SKM-1 (cell line): ENCODE measurements at regions not wholly inside any gene's neighbourhood (a gene's known extent, or its start where the extent isn't known, plus 50 kb on each side); places are given as distances from the start of the nearest gene placed in this dataset.

ENCODE experiments used
- DNase-seq: peaks from one replicate; lab custom pipeline; 2025; ENCODE audit not compliant: unreplicated experiment; lab: John Stamatoyannopoulos, UW

- DNase-seq = no peak
Observed at GRCh38 chr14:98444077-98444476, 827.9 kb downstream of the BCL11B start.

GRCh38 chr14:98445718-98446117, 826.3 kb downstream of the BCL11B start:
- DNase-seq = no peak

GRCh38 chr14:98446508-98446907, 825.5 kb downstream of the BCL11B start:
- no peak for DNase-seq

GRCh38 chr14:98456231-98456630, 815.8 kb downstream of the BCL11B start:
- no peak for DNase-seq

- DNase-seq = no peak
Observed at GRCh38 chr14:98458702-98459101, 813.3 kb downstream of the BCL11B start.

- no peak for DNase-seq
Observed at GRCh38 chr14:98462908-98463307, 809.1 kb downstream of the BCL11B start.

GRCh38 chr14:98466807-98467206, 805.2 kb downstream of the BCL11B start:
- no peak for DNase-seq

GRCh38 chr14:98470663-98471062, 801.3 kb downstream of the BCL11B start:
- DNase-seq = no peak

GRCh38 chr14:98474900-98475299, 797.1 kb downstream of the BCL11B start:
- DNase-seq = no peak

- no peak for DNase-seq
Observed at GRCh38 chr14:98477935-98478334, 794.1 kb downstream of the BCL11B start.

- DNase-seq = no peak
Observed at GRCh38 chr14:98489115-98489514, 782.9 kb downstream of the BCL11B start.

GRCh38 chr14:98494582-98494981, 777.4 kb downstream of the BCL11B start:
- no peak for DNase-seq

GRCh38 chr14:98498019-98498885, 773.7 kb downstream of the BCL11B start:
- DNase-seq = no peak

GRCh38 chr14:98501335-98501734, 770.7 kb downstream of the BCL11B start:
- DNase-seq = no peak

- DNase-seq = no peak
Observed at GRCh38 chr14:98501836-98502235, 770.2 kb downstream of the BCL11B start.

- DNase-seq = no peak
Observed at GRCh38 chr14:98503086-98503815, 768.7 kb downstream of the BCL11B start.

- no peak for DNase-seq
Observed at GRCh38 chr14:98507264-98507663, 764.7 kb downstream of the BCL11B start.

- no peak for DNase-seq
Observed at GRCh38 chr14:98510392-98510791, 761.6 kb downstream of the BCL11B start.

- DNase-seq = no peak
Observed at GRCh38 chr14:98512501-98513251, 759.3 kb downstream of the BCL11B start.

GRCh38 chr14:98513558-98513957, 758.4 kb downstream of the BCL11B start:
- DNase-seq = no peak

- DNase-seq = no peak
Observed at GRCh38 chr14:98514016-98514415, 758.0 kb downstream of the BCL11B start.

- DNase-seq = no peak
Observed at GRCh38 chr14:98536256-98536655, 735.7 kb downstream of the BCL11B start.
